SHP77 (cell line): ENCODE measurements at regions not wholly inside any gene's neighbourhood (a gene's known extent, or its start where the extent isn't known, plus 50 kb on each side); places are given as distances from the start of the nearest gene placed in this dataset.
A peak's percentile ranks its signal among the peaks of the same experiment; 100 is the strongest.

Experiments
- DNase-seq, 2 experiments: peaks; one replicate each; lab custom pipeline; 2025; lab: John Stamatoyannopoulos, UW

- no peak for DNase-seq
These were observed 223.3 kb upstream of the KCNJ16 start for GRCh38 chr17:69851736-69852135.

GRCh38 chr17:69853541-69854224, 221.3 kb upstream of the KCNJ16 start:
- no peak for DNase-seq

- no peak for DNase-seq
These were observed 220.7 kb upstream of the KCNJ16 start for GRCh38 chr17:69854225-69854780.

GRCh38 chr17:69856946-69857345, 218.1 kb upstream of the KCNJ16 start:
- DNase-seq: no peak

GRCh38 chr17:69857412-69857835, 217.6 kb upstream of the KCNJ16 start:
- peak; percentile 3 to 28 for DNase-seq

- no peak for DNase-seq
These were observed 216.6 kb upstream of the KCNJ16 start for GRCh38 chr17:69858460-69858859.

- no peak for DNase-seq
These were observed 214.8 kb upstream of the KCNJ16 start for GRCh38 chr17:69860142-69860680.

- no peak for DNase-seq
These were observed 210.6 kb upstream of the KCNJ16 start for GRCh38 chr17:69864462-69864861.

- no peak for DNase-seq
These were observed 205.4 kb upstream of the KCNJ16 start for GRCh38 chr17:69869667-69870066.

GRCh38 chr17:69870091-69870530, 204.9 kb upstream of the KCNJ16 start:
- no peak for DNase-seq

GRCh38 chr17:69870751-69871199, 204.2 kb upstream of the KCNJ16 start:
- DNase-seq: no peak

GRCh38 chr17:69871318-69871717, 203.7 kb upstream of the KCNJ16 start:
- no peak for DNase-seq

- DNase-seq: no peak
These were observed 202.3 kb upstream of the KCNJ16 start for GRCh38 chr17:69872675-69873262.

- no peak for DNase-seq
These were observed 200.8 kb upstream of the KCNJ16 start for GRCh38 chr17:69874175-69874670.

GRCh38 chr17:69876757-69877156, 198.3 kb upstream of the KCNJ16 start:
- no peak for DNase-seq

- no peak for DNase-seq
These were observed 196.4 kb upstream of the KCNJ16 start for GRCh38 chr17:69878661-69879060.

- no peak for DNase-seq
These were observed 195.4 kb upstream of the KCNJ16 start for GRCh38 chr17:69879576-69879975.

- no peak for DNase-seq
These were observed 194.4 kb upstream of the KCNJ16 start for GRCh38 chr17:69880591-69881112.

GRCh38 chr17:69882281-69882680, 192.7 kb upstream of the KCNJ16 start:
- no peak for DNase-seq

GRCh38 chr17:69883120-69883519, 191.9 kb upstream of the KCNJ16 start:
- DNase-seq: no peak

- DNase-seq: no peak
These were observed 190.7 kb upstream of the KCNJ16 start for GRCh38 chr17:69884356-69884755.

GRCh38 chr17:69884846-69885245, 190.2 kb upstream of the KCNJ16 start:
- no peak for DNase-seq

- DNase-seq: no peak
These were observed 176.4 kb upstream of the KCNJ16 start for GRCh38 chr17:69898601-69899000.
